Stimulated activated naive CD4-positive, alpha-beta T cell (primary cell): ENCODE measurements at regions not wholly inside any gene's neighbourhood (a gene's known extent, or its start where the extent isn't known, plus 50 kb on each side); places are given as distances from the start of the nearest gene placed in this dataset.
"Not testable (repeated sequence)": the region's sequence is repeated elsewhere in the genome, so short reads cannot be mapped to it uniquely, and the experiment has no call there.

ENCODE experiments used
- DNase-seq, 6 experiments: peaks; one replicate each; lab custom pipeline; 2025; lab: John Stamatoyannopoulos, UW

- not testable (repeated sequence) for DNase-seq
Measured at GRCh38 chr1:29997818-29998217, 725.6 kb downstream of the MATN1 start.

GRCh38 chr1:29993950-29994349 lies 729.4 kb downstream of the MATN1 start:
- DNase-seq = no peak

DNA sequence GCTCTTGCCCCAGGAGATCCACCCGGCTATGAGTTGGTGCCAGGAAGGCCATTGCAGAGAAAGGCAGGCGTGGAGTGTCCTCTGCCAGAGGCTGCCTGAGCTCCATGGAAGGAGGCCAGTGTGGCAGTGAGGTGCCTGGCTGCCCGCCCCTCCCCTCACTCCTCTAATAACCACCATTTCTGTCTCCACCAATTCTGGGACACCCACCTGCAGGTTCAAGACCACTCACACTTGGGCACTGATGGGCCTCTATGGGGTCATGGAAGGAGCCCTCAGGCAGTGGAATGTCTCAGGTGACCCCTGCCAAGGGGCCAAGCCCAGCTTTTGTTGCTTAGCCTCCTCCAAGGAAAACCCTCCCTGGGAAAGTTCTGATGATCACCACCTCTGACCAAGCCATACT lies 731.6 kb downstream of the MATN1 start:
- no peak for DNase-seq

GRCh38 chr1:29991025-29991424 lies 732.4 kb downstream of the MATN1 start:
- no peak for DNase-seq

DNA sequence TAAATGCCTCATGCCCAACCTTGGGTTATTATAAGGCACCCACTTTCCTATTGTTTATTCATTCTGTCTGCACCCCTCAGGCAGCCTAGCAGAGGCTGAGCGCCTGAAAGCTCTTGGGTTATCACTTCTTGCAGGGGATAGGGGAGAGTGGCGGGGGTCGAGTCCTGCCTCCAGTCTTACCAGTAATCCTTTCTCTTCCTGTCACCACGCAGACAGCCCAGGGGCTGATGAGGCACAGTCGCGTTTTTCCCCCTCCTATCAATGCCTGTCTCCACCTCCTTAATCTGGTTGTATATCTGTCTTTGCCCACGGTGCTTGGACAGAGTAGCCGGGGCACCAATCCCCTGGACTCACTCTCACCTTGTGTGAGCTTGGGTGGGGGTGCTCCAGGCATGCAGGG lies 733.1 kb downstream of the MATN1 start:
- no peak for DNase-seq

GRCh38 chr1:29986986-29987385 lies 736.4 kb downstream of the MATN1 start:
- no peak for DNase-seq

DNA sequence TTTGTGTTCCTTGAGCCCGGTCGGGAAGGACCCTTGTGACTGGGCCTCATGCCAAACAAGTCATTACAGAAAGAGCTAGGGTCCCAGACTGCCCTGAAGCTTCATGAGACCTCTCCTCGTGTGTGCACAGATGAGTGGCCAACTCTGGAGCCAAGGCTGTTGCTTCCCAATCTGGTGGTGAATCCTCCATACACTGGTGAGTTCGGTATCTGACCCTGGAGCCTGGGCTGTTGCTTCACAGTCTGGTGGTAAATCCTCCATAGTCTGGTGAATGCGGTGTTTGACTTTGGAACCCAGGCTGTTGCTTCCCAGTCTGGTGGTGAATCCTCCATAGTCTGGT lies 737.8 kb downstream of the MATN1 start:
- DNase-seq = no peak

- no peak for DNase-seq
Measured at GRCh38 chr1:29984862-29985605, 738.4 kb downstream of the MATN1 start.

DNA sequence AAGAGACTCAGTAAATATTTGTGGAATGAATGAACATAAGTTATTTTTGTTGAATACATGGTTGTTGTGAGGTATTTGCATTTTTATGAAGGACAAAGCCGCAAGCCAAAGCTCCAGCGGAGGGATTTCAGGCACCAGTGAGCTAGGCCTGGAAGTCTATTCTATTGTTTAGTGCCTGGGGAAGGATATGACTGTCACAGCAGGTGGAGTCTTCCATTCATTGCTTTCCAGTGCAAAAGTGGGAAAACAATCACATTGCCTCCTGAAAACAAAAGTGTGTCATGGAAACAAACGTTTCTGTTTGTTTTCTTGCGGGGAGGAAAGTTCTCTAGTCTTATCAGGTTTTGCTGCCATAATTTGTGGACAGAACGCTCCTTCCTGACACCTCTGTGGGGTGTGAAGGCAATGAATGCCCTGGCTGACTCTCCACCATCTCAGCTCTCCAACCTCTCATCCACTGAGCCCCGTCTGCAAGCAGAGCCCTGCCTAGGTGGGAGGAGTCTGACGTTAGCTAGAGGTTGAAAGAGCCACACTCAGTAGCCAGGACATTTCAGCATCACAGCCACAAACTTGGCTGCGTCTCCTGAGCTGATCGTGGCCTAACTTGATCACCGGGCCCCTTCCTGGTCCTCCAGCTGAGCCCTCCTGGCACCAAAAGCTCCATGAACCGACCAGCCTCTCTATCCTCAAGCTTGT lies 739.1 kb downstream of the MATN1 start:
- DNase-seq = no peak

DNA sequence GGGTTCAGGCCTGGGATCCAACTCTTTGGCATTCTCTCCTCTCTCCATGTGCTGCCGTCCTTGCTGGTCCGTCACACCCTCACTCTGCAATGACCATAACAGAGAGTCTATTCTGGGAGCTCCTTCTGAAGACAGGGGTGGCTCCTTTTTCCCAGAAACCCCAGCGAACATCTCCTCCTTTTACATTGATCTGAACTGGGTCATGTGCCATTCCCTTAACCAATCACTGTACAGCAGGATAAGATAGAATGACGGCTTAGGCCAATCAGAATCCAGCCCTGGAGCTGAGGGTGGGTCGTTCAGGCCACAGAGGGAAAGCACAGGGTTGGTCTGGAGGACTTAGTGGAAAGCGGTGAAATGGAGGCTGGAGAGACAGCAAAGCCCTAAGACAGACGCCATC lies 740.1 kb downstream of the MATN1 start:
- no peak for DNase-seq

GRCh38 chr1:29981586-29982239 lies 741.7 kb downstream of the MATN1 start:
- DNase-seq = no peak

GRCh38 chr1:29977550-29977949 lies 741.2 kb downstream of the PTPRU start:
- DNase-seq = no peak

GRCh38 chr1:29975036-29975694 lies 738.8 kb downstream of the PTPRU start:
- DNase-seq = no peak

DNA sequence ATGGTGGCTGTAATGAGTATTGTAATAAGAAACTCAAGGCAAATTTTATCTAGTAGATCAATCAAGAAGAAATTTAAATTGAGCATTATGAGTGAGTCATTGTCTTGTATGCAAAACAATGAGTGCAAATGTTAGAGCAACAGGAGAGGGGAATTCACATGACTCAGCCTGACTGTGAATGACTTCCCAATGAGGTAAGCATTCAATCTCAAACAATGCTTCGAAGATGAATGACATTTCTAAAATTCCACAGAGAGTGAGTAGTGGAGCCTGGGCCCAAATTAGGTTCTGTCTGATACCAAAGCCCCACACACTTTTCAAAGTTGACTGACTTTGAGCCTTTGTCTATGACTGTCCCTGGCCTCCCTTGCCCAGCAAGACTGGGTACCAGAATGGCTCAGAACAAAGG lies 738.0 kb downstream of the PTPRU start:
- DNase-seq = no peak

DNA sequence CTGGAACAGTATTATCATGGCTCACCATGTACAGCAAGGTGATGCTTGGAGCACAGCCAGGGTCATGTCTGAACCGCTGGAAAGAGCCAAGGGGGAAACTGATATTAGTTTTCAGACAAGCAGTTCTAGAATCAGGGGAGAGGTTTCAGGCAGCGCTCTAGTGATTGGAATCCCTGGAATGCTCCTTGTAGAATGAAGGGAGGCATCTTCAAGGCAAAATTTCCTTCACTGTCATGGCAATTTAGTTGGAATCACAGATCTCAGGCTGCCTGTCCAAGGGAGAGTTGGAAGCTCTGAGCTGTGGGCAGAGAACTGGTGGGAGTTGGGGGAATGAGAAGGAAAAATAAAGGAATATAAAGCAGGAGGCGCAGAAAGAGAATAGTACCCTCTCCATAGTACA lies 737.1 kb downstream of the PTPRU start:
- no peak for DNase-seq

- DNase-seq = no peak
Measured at GRCh38 chr1:29972421-29973053, 736.2 kb downstream of the PTPRU start.

DNA sequence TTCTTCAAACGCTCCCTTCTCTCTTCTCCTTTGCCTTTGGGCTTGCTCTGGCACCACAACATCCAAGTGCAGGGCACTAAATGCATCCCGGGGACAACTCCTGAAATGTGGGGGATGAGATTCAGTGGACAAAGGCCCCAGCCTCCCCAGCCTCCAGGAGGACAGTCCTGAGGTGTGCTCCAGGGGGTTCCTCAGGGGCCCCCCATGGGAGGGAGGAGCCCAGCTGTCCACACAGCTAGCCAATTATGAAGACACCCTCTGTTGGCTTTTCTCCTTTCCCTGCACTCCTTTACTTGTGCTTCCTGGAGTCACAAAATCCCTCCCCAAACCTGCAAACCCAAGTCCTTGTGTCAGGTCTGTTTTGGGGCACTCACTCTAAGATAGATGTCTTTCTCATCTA lies 735.4 kb downstream of the PTPRU start:
- DNase-seq = no peak

- no peak for DNase-seq
Measured at GRCh38 chr1:29970747-29971325, 734.5 kb downstream of the PTPRU start.

DNA sequence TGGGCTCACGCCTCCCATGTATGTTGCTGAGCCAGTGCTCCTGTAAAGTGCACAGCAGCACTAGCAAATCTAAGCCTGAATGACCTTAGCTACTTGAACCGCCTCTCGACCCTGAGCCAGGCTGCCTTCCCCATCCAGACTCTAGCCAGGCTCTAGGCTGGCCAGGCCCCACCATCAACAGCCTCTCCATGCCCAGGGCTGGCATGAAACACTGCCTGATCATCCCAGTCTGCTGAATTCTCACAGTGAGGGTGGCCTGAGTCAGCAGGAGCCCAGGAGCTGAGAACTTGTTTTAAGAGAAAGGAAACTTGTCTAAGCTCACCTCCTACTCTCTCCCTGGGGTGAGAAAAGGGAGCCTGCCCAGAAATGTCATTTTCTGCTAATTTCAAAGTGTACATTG lies 733.3 kb downstream of the PTPRU start:
- no peak for DNase-seq

GRCh38 chr1:29967261-29967660 lies 730.9 kb downstream of the PTPRU start:
- DNase-seq = no peak

DNA sequence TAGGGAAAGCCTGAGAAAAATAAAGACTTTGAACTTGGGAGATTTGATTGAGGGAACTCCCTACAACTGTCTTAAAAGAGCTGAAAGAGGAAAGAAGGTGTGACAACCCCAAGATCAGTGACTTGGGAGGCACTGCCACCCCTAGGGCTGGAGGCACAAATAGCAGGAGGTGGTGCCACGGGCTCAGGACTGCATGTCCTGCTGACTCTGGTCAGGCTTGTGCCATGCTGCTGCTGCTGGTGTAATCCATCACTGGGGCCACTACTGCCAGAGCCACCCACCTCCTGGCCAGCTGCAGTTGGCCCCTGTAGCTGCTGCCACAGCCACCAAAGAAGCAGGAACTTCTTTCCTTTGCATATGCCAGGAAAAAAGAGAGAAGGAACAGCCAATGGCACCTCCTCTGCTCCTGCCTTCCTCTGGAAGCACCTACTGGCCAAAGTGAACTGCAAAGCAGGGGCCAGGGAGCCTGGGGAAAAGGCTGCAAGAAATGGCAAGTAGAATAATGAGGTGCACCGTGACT lies 730.3 kb downstream of the PTPRU start:
- no peak for DNase-seq
